ENCODE measurements at regions not wholly inside any gene's neighbourhood (a gene's known extent, or its start where the extent isn't known, plus 50 kb on each side); places are given as distances from the start of the nearest gene placed in this dataset.

- no peaks in the 10 kb centered on the region for H3K27me3 ChIP-seq (ENCODE audit: control insufficient read depth, low read length)
- H3K4me1 ChIP-seq (ENCODE audit: control insufficient read depth, low read length) = no peaks in the 10 kb centered on the region
- H4K20me1 ChIP-seq (ENCODE audit: control insufficient read depth, insufficient read depth, low read depth, low read length) = no peaks in the 10 kb centered on the region
- H3K9me2 ChIP-seq (replicated peaks; ENCODE audit: control insufficient read depth, low read length) = no peaks in the 10 kb centered on the region
- H3K4me3 ChIP-seq (ENCODE audit: low read length) = no peak overlapping the region
- no peak overlapping the region for H3K27ac ChIP-seq (ENCODE audit: low read depth, low read length)
- no peak for TF ChIP-seq CTCF (IDR thresholded peaks at IDR 0.05; ENCODE audit: low read depth, low read length, poor library complexity, severe bottlenecking)
- no peak for TF ChIP-seq EZH2phosphoT487 (IDR thresholded peaks at IDR 0.05; ENCODE audit: borderline replicate concordance, low read length)
- H3K79me2 ChIP-seq (ENCODE audit: control insufficient read depth, low read length) = no peaks in the 10 kb centered on the region
- H3K4me2 ChIP-seq (ENCODE audit: low read length) = no peak overlapping the region
- H3F3A ChIP-seq (ENCODE audit: control insufficient read depth, insufficient read depth) = no peaks in the 10 kb centered on the region
- H3K36me3 ChIP-seq (ENCODE audit: control insufficient read depth, low read length) = no peaks in the 10 kb centered on the region
- H3K9me3 ChIP-seq (ENCODE audit: control insufficient read depth, insufficient read depth, low read length) = no peaks in the 10 kb centered on the region
These were observed 207.1 kb downstream of the MAFB start for GRCh38 chr20:40481743-40482458.

GRCh38 chr20:40481337-40481736 is 207.7 kb downstream of the MAFB start:
- Histone ChIP-seq H3K27ac (ENCODE audit: low read depth, low read length) (no peak overlapping the region), H3K27me3 (ENCODE audit: control insufficient read depth, low read length) (no peaks in the 10 kb centered on the region), H3K9me3 (ENCODE audit: control insufficient read depth, insufficient read depth, low read length) (no peaks in the 10 kb centered on the region), H4K20me1 (ENCODE audit: control insufficient read depth, insufficient read depth, low read depth, low read length) (no peaks in the 10 kb centered on the region), H3K9me2 (replicated peaks; ENCODE audit: control insufficient read depth, low read length) (no peaks in the 10 kb centered on the region), H3K36me3 (ENCODE audit: control insufficient read depth, low read length) (no peaks in the 10 kb centered on the region), H3K4me2 (ENCODE audit: low read length) (no peak overlapping the region), H3K79me2 (ENCODE audit: control insufficient read depth, low read length) (no peaks in the 10 kb centered on the region), H3K4me3 (ENCODE audit: low read length) (no peak overlapping the region), H3F3A (ENCODE audit: control insufficient read depth, insufficient read depth) (no peaks in the 10 kb centered on the region), H3K4me1 (ENCODE audit: control insufficient read depth, low read length) (no peaks in the 10 kb centered on the region)
- TF ChIP-seq CTCF (IDR thresholded peaks at IDR 0.05; ENCODE audit: low read depth, low read length, poor library complexity, severe bottlenecking) = no peak
- TF ChIP-seq EZH2phosphoT487 (IDR thresholded peaks at IDR 0.05; ENCODE audit: borderline replicate concordance, low read length) = no peak

- Histone ChIP-seq H3K4me3 (ENCODE audit: low read length) (no peak overlapping the region), H3K4me1 (ENCODE audit: control insufficient read depth, low read length) (no peaks in the 10 kb centered on the region), H3K4me2 (ENCODE audit: low read length) (no peak overlapping the region), H3K27ac (ENCODE audit: low read depth, low read length) (no peak overlapping the region), H4K20me1 (ENCODE audit: control insufficient read depth, insufficient read depth, low read depth, low read length) (no peaks in the 10 kb centered on the region), H3K9me3 (ENCODE audit: control insufficient read depth, insufficient read depth, low read length) (no peaks in the 10 kb centered on the region), H3K27me3 (ENCODE audit: control insufficient read depth, low read length) (peaks cover 2% of the 10 kb centered on the region; the same call in 1 of the 2 replicates), H3K79me2 (ENCODE audit: control insufficient read depth, low read length) (no peaks in the 10 kb centered on the region), H3K36me3 (ENCODE audit: control insufficient read depth, low read length) (no peaks in the 10 kb centered on the region), H3K9me2 (replicated peaks; ENCODE audit: control insufficient read depth, low read length) (no peaks in the 10 kb centered on the region), H3F3A (ENCODE audit: control insufficient read depth, insufficient read depth) (no peaks in the 10 kb centered on the region)
- no peak for TF ChIP-seq EZH2phosphoT487 (IDR thresholded peaks at IDR 0.05; ENCODE audit: borderline replicate concordance, low read length)
- no peak for TF ChIP-seq CTCF (IDR thresholded peaks at IDR 0.05; ENCODE audit: low read depth, low read length, poor library complexity, severe bottlenecking)
These were observed 211.2 kb downstream of the MAFB start for GRCh38 chr20:40477805-40478204.

All from DOHH2 (cell line).